Upper lobe of left lung (tissue), 4 donors: ENCODE measurements at regions not wholly inside any gene's neighbourhood (a gene's known extent, or its start where the extent isn't known, plus 50 kb on each side); places are given as distances from the start of the nearest gene placed in this dataset.
"Not testable (repeated sequence)": the region's sequence is repeated elsewhere in the genome, so short reads cannot be mapped to it uniquely, and the experiment has no call there.

ENCODE experiments used
- CTCF ChIP-seq, 6 experiments: fragments of 450-650 bp in 4 of 6; fragments of 200-600 bp in 2 of 6; sonication (generic) in 2 of 6; IDR thresholded peaks; one replicate each; pipeline ENCODE4 v1.5.1; 2016 to 2019; ENCODE audit warnings: antibody characterized with exemption in 6 of 6
- EP300 ChIP-seq, 4 donors: sonication (generic); formaldehyde crosslinking; IDR thresholded peaks; one replicate each; pipeline ENCODE4 v1.5.1; 2017; ENCODE audit warnings: antibody characterized with exemption in 4 of 4, control low read depth in 2 of 4
- POLR2A ChIP-seq, 4 donors: fragments of 450-650 bp; IDR thresholded peaks; one replicate each; pipeline ENCODE4 v1.5.1; 2016 to 2017; ENCODE audit warnings: antibody characterized with exemption in 4 of 4, mild to moderate bottlenecking in 2 of 4
- POLR2AphosphoS5 ChIP-seq, 2 donors: sonication (generic); formaldehyde crosslinking; IDR thresholded peaks; one replicate each; pipeline ENCODE4 v1.5.1; 2017; ENCODE audit warnings: antibody characterized with exemption in 2 of 2

GRCh38 chr9:38999277-38999676 is 279.3 kb upstream of the FAM240B start:
- not testable (repeated sequence) for TF ChIP-seq CTCF, POLR2A, POLR2AphosphoS5, EP300 (IDR thresholded peaks at IDR 0.05)
